DMS53 treated with DMSO at 0.1 percent for 48 hours (cell line): ENCODE measurements at regions not wholly inside any gene's neighbourhood (a gene's known extent, or its start where the extent isn't known, plus 50 kb on each side); places are given as distances from the start of the nearest gene placed in this dataset.
"Not testable (repeated sequence)": the region's sequence is repeated elsewhere in the genome, so short reads cannot be mapped to it uniquely, and the experiment has no call there.

Source experiments
- DNase-seq: peaks from one replicate; lab custom pipeline; 2025; ENCODE audit not compliant: unreplicated experiment; lab: John Stamatoyannopoulos, UW

DNA sequence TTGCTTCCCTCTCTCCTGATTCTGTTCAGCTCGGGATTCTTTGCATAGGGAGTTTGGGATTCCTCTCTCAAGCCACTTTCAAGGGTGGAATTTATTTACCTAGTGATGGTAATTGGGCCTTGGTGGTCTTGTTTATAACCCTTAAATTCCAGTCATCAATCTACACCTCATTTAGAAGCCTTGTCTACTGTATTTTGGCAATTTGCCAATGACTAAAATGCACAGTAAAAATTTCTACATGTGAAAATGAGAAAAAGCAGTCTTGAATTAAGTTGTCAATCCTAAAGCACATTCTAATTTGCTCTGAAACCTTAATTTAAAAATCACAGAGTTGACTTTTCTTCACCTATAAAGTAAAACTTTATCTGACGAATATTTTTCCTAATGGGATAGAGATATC, 749.2 kb upstream of the CRIM1 start:
- DNase-seq, result no peak

DNA sequence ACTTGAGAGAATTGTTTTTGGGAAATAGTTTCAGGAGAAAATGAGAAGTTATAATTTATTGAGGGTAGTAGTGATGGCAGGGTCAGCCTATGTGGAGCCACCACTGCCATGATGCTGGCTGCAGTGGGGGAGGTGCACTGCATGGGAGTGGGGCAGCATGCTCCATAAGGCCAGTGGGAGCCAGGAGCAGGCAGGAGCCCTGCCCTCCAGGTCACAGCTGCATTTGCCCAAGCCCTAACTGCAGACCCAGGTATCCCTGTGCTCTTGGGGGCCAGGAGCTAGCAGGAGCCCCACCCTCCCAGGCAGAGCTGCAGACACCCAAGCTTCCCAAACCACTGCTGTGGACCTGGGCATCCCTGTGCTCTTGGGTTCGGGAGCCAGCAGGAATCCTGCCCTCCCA, 757.3 kb upstream of the CRIM1 start:
- no peak for DNase-seq

DNA sequence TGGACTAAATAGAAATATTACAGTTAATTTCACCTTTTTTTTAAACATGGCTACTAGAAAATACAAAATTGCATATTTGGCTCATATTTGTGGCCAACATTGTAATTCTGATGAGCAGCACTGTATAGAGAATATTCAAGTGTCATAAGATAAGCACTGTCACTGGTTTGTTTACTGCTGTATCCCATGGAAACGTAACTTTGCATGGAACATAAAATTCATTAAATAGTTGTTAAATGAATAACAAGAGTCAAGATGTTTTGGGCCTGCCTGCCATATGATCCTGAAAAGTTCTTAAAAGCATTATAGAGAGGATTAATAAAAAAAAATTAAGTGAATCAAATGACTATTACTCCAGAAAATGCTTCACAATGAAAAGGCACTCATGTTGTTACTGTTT, 763.7 kb upstream of the CRIM1 start:
- DNase-seq, result no peak

DNA sequence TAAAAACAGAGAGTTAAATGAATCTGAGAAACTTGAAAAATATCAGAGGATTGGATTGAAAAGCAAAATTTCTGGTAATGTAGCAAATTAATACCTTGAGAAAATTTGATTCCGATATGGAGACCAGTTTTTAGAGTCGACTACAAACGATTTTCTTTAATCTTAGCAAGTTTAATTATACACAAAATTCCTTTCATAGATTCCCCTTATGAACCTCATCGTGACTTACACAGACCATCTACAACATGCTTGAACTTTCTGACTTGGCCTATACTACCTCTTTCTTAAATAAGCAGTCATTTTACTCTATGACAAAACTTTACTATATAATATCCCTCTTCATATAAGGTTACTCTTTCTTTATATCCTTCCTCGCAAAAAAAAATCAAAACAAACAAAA, 769.6 kb upstream of the CRIM1 start:
- DNase-seq, result no peak

DNA sequence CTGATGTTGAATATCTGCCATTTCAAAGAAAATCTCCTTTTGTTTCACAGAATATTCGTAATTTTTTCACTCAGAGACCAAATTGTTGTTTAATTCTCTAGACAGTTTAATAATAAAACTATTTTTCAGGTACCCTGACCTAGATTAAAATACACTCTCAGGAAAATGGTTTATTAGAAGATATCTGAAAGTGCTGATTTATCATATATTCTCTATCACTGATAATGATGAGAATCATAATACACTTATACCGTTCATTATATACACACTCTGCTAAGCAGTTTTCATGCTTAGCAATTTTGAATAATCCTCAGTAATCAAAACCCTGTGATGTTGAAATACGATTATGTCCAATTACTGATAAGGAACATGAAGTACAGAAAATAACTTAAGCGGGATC, 772.9 kb upstream of the CRIM1 start:
- no peak for DNase-seq

DNA sequence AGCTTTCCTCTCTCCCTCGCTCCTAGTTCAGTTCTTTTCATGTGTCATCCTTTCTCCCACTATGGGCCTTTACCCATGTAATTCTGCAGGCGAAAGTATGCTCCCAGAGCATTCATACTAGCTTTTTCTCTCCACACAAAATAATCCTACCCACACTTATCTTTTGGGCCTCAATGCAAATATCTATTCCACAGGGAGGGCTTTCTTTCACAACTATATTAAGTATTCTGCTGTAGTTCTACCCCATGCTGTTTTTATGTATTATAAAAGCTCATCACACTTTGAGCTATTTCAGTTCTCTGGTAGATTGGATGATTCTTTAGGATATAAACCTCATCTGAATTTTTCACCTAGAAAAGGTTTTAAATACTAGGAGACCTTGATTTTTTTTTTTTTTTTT, 774.6 kb upstream of the CRIM1 start:
- DNase-seq, result no peak

DNA sequence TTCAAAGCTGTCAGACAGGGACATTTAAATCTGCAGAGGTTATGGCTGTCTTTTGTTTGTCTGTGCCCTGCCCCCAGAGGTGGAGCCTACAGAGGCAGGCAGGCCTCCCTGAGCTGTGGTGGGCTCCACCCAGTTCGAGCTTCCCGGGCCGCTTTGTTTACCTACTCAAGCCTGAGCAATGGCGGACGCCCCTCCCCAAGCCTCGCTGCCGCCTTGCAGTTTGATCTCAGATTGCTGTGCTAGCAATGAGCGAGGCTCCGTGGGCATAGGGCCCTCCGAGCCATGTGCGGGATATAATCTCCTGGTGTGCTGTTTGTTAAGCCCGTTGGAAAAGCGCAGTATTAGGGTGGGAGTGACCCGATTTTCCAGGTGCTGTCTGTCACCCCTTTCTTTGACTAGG, 787.0 kb upstream of the CRIM1 start:
- DNase-seq, result not testable (repeated sequence)

DNA sequence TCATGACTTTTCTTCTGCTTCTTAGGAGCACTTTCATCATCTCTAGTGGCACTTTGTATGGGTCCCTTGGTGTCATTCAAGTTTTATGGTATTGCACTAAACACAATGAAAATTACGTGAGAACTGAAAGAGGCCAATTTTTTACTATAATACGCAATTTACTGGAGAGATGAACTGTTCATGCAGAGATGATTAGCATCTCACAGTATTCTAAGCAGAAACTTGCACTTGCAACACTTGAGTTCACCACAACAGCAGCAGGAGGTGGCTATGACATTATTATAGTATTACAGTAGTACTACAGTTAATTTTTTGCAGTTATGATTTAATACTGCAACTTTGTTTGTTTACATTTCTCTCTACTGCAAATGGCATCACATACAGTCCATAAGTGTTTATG, 793.1 kb upstream of the CRIM1 start:
- no peak for DNase-seq

DNA sequence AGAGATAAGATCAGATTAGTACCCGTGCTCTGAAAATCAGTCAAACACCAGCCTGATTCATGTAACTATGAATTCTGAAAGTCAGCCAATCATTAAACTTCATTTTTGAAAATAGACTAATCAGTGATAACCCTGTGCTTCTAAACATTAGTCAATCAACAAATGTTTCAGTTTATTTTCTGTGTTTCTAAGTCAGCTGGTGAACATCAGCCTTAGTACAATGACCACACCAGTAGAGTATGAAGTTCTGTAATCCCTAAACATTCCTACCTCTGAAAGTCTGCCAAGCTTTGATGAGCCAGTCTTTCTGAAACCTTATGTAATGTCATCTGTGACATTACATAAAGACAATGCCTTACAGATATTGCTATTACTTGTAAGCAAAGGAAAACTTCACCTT, 807.4 kb upstream of the CRIM1 start:
- no peak for DNase-seq

DNA sequence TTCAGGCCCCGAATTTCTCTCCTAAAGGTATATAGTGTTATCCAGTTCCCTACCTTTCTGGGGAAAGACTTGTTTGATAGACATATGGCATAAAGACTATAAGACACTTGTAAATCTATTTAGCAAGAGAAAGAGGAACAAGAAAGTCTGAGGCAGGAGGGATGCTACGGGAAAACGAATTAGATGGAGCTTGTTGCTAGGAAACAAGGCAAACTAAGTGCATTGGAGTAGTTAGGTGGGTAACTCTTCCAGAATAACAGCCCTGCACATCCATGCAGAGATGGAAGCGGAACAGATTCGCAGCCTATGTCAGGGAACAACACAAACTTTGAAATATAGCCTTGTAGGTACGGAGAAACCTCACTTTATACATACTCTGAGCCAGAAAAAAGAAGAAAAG, 810.3 kb upstream of the CRIM1 start:
- no peak for DNase-seq

DNA sequence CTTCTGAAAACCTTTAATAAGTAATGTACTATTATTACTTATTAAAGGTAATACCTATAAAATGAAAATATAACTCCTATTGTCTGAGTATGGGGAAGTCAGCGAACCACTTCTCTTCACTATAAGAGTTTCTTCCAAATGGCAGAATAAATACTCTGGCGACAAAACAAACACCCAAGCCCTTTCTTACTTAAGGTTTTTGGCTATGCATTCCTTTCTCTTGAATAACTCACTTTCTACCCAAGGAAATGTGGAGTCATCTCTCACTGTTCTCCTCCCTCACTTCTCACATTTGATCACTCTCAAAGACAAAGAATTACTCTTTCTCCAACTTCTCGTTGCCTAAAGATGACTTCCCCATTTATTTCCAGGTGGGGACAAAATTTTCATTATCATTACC, 816.8 kb upstream of the CRIM1 start:
- no peak for DNase-seq

DNA sequence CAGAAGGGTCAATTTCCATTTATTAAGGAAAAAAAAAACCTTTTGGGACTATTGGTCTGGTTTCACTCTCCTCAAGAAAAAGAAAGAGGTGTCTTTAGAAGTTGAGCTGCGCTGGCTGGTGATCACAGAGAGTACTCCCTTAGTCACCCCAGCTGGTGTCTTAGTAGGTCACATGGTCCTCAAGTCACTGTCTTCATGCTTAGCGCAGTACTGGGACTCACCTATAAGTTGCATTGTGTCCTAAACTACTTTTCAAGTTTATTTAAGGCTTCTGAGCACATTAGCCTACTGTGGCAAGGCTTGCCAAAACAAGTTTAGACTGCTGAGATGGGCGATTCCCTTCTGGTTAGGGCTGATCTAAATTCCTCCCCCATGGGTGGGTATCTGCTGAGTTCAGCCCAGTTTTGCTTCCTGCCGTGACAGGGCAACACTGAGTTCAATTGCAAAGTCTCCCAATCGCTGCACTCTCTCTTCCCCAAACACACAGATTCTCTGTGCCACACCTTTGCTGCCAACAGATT, 824.9 kb upstream of the CRIM1 start:
- DNase-seq, result no peak

DNA sequence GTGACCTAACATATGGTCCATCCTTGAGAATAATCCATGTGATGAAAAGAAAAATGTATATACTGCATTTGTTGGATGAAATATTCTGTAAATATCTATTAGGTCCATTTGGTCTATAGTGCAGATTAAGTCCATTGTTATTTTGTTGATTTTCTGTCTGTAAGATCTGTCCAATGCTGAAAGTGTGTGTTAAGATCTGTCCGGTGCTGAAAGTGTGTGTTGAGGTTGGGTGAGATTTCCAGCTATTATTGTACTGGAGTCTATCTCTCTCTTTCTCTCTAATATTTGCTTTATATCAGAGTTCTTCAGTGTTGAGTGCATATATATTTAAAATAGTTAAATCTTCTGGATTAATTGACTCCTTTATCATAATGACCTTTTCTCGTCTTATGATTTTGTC, 828.8 kb upstream of the CRIM1 start:
- no peak for DNase-seq

DNA sequence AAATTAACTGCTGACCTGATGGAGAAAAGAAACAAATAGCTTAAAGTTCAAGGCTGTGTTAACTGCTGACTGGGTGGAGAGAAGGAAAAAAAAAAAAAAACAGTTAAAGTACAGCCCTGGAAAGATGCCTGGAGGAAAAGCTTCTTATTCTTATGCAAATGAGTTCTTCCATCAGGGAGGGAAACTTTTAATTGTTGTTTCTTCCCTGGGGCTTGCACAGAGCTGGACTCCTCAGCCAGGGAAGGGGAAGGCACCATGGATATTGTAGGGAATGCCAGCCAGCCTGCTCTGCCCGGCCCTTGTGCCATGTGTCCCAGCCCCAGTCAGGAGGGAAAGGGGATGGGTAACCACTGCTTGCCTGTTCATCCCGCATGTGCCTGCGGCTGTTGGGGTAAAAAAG, 833.1 kb upstream of the CRIM1 start:
- no peak for DNase-seq

DNA sequence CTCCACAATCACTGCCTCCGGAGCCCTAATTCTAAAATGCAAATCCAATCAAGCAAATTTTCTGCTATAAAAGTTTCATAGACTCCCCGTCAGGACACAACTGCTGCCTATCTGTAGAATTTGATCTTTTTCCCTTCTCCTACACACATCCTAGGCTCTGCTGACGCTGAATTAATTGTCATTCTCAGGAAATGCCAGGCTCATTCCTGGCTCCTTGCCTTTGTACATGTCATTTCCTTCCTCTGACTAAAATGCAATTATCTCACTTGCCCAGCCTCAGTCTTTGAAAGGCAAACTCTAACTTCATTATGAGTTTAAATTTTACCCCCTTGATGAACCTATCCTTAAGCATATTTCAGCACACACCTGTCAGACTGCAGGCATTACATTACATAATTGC, 844.9 kb upstream of the CRIM1 start:
- DNase-seq, result no peak

DNA sequence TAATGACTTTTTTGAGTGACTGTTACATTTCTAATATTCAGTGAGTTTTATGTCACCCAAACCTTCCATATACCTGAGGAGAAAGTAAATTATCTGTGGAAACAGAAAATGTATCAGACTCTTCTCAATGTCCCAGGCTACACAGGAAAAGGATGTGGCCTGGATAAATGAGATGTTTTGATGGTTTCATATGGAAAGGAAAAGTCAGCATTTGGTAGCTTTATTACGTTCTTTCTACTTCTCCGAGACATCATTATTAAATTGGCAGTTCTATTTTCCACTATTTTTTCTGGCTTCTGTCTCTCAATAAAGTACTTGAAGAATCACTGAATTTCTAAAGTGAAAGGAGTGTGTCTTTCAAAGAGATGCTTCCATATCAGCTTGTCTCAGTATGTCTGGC, 847.0 kb upstream of the CRIM1 start:
- DNase-seq, result no peak

DNA sequence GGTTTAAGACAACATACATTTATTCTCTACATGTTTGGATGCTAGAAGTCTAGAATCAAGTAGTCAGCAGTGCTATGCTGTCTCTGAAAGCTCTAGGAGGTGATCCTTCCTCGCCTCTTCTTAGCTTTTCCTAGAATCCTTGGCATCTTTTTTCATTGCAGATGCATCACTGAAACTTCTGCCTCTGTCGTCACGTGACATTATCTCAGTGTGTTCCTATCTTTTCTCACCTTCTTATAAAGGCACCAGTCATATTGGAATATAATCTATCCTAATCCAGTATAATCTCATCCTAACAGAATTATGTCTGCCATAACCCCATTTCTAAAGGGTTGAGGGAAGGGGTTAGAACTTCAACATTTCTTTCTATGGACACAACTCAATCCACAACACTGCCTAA, 851.2 kb upstream of the CRIM1 start:
- DNase-seq, result no peak

DNA sequence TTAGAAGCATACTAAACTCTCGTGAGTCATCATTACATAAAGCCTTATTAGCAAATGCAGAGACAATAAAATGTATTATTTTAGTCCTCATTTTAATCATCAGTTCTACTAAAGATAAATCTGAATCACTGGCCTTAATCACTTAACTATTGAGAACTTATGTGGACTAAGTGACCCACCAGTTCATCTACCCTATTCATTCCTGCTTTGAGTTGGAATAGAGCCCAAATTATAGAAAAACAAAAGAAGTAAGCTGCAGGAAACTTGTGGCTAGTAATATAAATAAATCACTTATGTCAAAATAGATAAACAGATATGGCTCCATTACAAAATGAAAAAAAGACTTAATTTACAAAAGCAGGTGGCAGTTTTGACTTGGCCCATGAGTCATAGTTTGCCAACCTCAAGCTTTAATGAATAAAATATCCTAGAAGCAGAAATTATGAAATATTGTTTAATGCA, 851.8 kb upstream of the CRIM1 start:
- DNase-seq, result no peak

DNA sequence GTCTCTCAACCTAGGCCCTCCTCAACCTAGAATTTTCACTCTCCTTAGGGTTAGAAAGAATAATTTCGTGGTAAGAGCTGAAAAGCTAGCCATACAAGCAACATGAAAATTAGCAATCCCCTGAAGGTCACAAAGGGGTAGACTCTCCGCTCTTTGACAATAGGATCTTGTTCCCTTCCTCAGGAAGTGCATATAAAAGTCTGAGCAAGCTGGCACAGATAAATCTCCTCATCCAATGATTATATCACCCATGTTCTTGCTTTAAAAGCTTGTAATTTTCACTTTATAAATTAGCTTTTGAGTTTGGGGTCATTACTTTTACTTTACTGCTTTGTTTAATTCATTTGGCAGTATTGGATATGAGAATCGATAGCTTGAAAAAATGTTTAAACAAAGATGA, 852.3 kb upstream of the CRIM1 start:
- DNase-seq, result no peak

DNA sequence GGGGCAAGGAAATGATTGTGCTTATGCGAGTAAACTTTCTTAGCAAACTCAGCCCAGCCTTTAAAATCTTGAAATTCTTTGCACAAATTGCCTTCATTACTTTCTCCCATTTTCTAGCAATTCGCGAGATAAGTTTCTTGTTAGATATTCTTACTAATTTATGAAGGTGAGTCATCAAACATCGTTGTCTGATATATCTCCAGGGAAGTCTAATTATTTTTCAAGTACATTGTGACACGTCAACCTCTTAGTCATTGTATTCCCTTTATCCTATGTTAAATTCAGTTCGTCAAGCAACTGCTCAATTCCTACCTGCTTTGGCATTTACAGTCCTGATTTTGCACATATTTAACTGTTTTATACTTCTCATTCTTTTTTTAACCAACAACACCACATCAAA, 854.5 kb upstream of the CRIM1 start:
- DNase-seq, result no peak

DNA sequence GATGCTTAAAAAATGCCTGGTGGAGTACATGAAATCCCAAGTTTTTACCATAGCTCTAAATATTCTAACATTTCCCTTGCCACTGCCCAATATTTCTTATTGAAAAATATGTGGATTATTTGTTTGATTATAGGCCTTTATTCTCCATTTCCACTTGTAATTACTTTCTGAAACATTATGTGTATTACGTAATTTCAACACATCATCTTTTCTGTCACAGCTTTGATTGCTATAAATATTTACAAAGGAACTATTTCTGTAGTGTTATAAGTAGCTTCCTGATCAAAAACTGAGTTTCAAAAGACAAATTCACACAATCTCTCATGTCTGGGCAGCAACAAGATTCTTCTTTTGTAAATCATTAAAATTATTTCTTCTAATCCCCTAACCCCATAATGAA, 859.6 kb upstream of the CRIM1 start:
- DNase-seq, result no peak

DNA sequence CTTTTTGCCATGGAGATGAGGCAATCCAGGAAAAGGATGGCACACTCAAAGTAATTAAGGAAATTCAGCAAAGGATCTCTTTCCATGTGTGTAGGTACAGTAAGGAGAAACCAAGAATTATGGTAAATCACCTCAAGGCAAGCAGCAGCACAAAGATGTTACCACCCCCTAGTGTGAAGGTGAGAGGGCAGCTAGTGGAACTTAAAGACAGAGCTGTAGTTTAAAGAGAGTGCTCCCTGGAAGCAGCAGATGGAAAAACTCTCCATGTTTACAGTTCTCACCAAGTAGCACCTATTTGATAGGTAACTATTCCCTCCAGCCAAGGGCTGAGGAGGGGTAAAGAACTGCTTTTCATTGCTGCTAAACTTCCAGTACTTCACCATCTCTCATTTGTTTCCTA, 860.4 kb upstream of the CRIM1 start:
- DNase-seq, result no peak

DNA sequence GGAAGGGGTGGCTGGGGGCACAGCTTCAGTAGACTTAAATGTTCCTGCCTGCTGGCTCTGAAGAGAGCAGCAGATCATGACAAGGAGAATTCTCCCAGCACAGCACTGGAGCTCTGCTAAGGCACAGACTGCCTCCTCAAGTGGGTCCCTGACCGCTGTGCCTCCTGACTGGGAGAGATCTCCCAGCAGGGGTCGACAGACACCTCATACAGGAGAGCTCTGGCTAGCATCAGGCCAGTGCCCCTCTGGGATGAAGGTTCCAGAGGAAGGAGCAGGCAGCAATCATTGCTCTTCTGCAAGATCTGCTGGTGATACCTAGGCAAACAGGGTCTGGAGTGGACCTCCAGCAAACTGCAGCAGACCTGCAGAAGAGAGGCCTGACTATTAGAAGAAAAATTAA, 877.5 kb upstream of the CRIM1 start:
- not testable (repeated sequence) for DNase-seq

DNA sequence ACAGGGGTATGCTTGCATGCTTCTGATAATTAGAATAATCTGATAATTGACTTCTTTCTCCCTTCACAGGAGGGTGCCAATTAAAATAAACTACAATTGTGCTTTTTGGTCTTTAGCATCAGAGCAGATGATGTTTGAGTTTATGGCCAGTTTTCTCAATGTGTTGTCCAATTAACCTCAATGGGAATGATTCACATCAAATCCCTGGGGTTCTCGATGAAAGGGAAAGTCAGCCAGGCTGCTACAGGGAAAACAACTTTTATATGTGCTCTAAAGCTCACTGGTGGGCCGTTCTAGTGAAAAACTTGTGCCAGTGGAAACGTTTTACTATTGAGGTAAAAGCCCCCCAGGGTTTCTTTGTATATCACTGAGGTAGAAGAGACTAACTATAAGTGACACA, 887.3 kb upstream of the CRIM1 start:
- no peak for DNase-seq
